ENCODE measurements at regions not wholly inside any gene's neighbourhood (a gene's known extent, or its start where the extent isn't known, plus 50 kb on each side); places are given as distances from the start of the nearest gene placed in this dataset.

- no peak for DNase-seq
Observed at GRCh38 chr5:110082863-110083262, 393.1 kb downstream of the MAN2A1 start.

- no peak for DNase-seq
Observed at GRCh38 chr5:110085826-110086225, 396.1 kb downstream of the MAN2A1 start.

GRCh38 chr5:110086658-110087388 lies 397.1 kb downstream of the MAN2A1 start:
- DNase-seq, result no peak

- DNase-seq, result no peak
Observed at GRCh38 chr5:110087829-110088228, 398.1 kb downstream of the MAN2A1 start.

- DNase-seq, result no peak
Observed at GRCh38 chr5:110088676-110089436, 399.1 kb downstream of the MAN2A1 start.

- DNase-seq, result no peak
Observed at GRCh38 chr5:110092955-110093785, 403.4 kb downstream of the MAN2A1 start.

GRCh38 chr5:110094109-110094508 lies 404.4 kb downstream of the MAN2A1 start:
- no peak for DNase-seq

- DNase-seq, result no peak
Observed at GRCh38 chr5:110094548-110094947, 404.8 kb downstream of the MAN2A1 start.

- no peak for DNase-seq
Observed at GRCh38 chr5:110096419-110096818, 406.7 kb downstream of the MAN2A1 start.

GRCh38 chr5:110099572-110099971 lies 409.8 kb downstream of the MAN2A1 start:
- no peak for DNase-seq

- DNase-seq, result no peak
Observed at GRCh38 chr5:110103081-110103480, 413.4 kb downstream of the MAN2A1 start.

- DNase-seq, result no peak
Observed at GRCh38 chr5:110104060-110104725, 414.5 kb downstream of the MAN2A1 start.

GRCh38 chr5:110104726-110105669 lies 415.3 kb downstream of the MAN2A1 start:
- DNase-seq, result no peak

- peak in 1 of 3 experiments; percentile 35 for DNase-seq
Observed at GRCh38 chr5:110105692-110106091, 416.0 kb downstream of the MAN2A1 start.

GRCh38 chr5:110106750-110107149 lies 417.0 kb downstream of the MAN2A1 start:
- no peak for DNase-seq

GRCh38 chr5:110108520-110108919 lies 418.8 kb downstream of the MAN2A1 start:
- no peak for DNase-seq

- no peak for DNase-seq
Observed at GRCh38 chr5:110109667-110110066, 419.9 kb downstream of the MAN2A1 start.

GRCh38 chr5:110112348-110112747 lies 422.6 kb downstream of the MAN2A1 start:
- DNase-seq, result peak in 1 of 3 experiments; percentile 2

- DNase-seq, result no peak
Observed at GRCh38 chr5:110115503-110115902, 425.8 kb downstream of the MAN2A1 start.

- no peak for DNase-seq
Observed at GRCh38 chr5:110116539-110116938, 426.8 kb downstream of the MAN2A1 start.
